Heart left ventricle (tissue), 13 donors: ENCODE measurements at regions not wholly inside any gene's neighbourhood (a gene's known extent, or its start where the extent isn't known, plus 50 kb on each side); places are given as distances from the start of the nearest gene placed in this dataset.

Source experiments
- POLR2A ChIP-seq, 2 donors: fragments of 450-650 bp; IDR thresholded peaks; one replicate each; pipeline ENCODE4 v1.6.1; 2017; ENCODE audit warnings: antibody characterized with exemption in 2 of 2, mild to moderate bottlenecking in 2 of 2, moderate library complexity in 2 of 2
- TF ChIP-seq, protein P1 (sequence below), 12 donors: fragments of 200-600 bp; sonication (generic) in 4 of 12; IDR thresholded peaks; one replicate each; pipeline versions ENCODE4 v1.5.0 to v1.8.0; 2018 to 2022; ENCODE audit warnings: antibody characterized with exemption in 12 of 12, mild to moderate bottlenecking in 5 of 12
- donor health status: ischemic (EF 13 %, LVEDD 7.1; RV severe dilation, severe dysfunction).
- donor health status: DM: no; HTN: yes; CAD: no.
- donor health status: DM: no; HTN: no; CAD: no.
- donor health status: ischemic (EF 25% LVEDD 6.9; RV normal size, moderate dysfunction).
- donor health status: ischemic (EF 25% LVEDD 5.7; RV mildly dilated, moderate dysfunction).
- donor health status: ischemic (EF 35%, LVEDD 5.7; RV mildly dilated, moderate dysfunction).
- donor health status: nonischemic (EF 11% LVEDD 7.7; RV severe dilation, severe dysfunction).
- donor health status: DM: yes; HTN: yes; CAD: no.
- donor health status: PGD.
- donor health status: ischemic (EF 29% LVEDD 5.4; RV normal size, mild dysfunction).
- donor health status: nonischemic (EF 23%, LVEDD 6.1; RV moderate dilation, normal function).

DNA sequence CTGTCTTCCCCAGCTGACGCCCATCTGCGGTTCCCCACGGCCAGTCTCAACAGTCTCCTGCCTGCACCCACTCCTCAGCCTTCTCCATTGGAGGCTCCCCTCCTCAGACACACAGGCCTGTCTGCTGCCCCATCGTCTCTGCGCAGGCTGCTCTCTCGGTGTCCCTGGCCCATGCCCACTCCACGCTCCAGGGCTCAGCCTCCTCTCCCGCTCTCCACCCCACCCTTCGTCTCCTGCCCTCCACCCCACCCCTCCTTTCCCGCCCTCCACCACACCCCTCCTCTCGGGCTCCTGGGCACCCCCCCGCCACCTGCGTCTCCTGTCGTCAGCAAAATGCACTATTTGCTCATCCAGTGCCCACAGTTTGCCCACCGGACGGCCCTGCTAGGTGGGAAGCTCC lies 119.6 kb upstream of the DIO3 start:
- TF ChIP-seq, protein P1, sequence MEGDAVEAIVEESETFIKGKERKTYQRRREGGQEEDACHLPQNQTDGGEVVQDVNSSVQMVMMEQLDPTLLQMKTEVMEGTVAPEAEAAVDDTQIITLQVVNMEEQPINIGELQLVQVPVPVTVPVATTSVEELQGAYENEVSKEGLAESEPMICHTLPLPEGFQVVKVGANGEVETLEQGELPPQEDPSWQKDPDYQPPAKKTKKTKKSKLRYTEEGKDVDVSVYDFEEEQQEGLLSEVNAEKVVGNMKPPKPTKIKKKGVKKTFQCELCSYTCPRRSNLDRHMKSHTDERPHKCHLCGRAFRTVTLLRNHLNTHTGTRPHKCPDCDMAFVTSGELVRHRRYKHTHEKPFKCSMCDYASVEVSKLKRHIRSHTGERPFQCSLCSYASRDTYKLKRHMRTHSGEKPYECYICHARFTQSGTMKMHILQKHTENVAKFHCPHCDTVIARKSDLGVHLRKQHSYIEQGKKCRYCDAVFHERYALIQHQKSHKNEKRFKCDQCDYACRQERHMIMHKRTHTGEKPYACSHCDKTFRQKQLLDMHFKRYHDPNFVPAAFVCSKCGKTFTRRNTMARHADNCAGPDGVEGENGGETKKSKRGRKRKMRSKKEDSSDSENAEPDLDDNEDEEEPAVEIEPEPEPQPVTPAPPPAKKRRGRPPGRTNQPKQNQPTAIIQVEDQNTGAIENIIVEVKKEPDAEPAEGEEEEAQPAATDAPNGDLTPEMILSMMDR (IDR thresholded peaks at IDR 0.05): no peak
- no peak for TF ChIP-seq POLR2A (IDR thresholded peaks at IDR 0.05)
